Liver (tissue), 3 donors: ENCODE measurements at regions not wholly inside any gene's neighbourhood (a gene's known extent, or its start where the extent isn't known, plus 50 kb on each side); places are given as distances from the start of the nearest gene placed in this dataset.

ENCODE experiments used
- EGR1 ChIP-seq, 2 donors: IDR thresholded peaks; 2 replicates each; pipeline ENCODE4 v1.6.1; 2016 to 2018; ENCODE audit warnings: antibody characterized with exemption in 2 of 2, low read depth in 2 of 2
- FOXA2 ChIP-seq: IDR thresholded peaks from 2 replicates; pipeline ENCODE4 v1.6.1; 2016; ENCODE audit warnings: antibody characterized with exemption
- GABPA ChIP-seq, 2 donors: IDR thresholded peaks in 1 of 2; conservative IDR thresholded peaks in 1 of 2; 2 replicates each; pipeline ENCODE4 v1.6.1; 2016; ENCODE audit warnings: antibody characterized with exemption in 2 of 2, mild to moderate bottlenecking in 1 of 2, moderate library complexity in 1 of 2
- RAD21 ChIP-seq, 2 donors: IDR thresholded peaks; 2 replicates each; pipeline ENCODE4 v1.6.1; 2016; ENCODE audit warnings: antibody characterized with exemption in 2 of 2, mild to moderate bottlenecking in 2 of 2
- SP1 ChIP-seq: IDR thresholded peaks from 2 replicates; pipeline ENCODE4 v1.6.1; 2018; ENCODE audit warnings: antibody characterized with exemption, mild to moderate bottlenecking
- TAF1 ChIP-seq: conservative IDR thresholded peaks from 2 replicates; pipeline ENCODE4 v1.6.1; 2016; ENCODE audit warnings: antibody characterized with exemption, mild to moderate bottlenecking
- YY1 ChIP-seq: IDR thresholded peaks from 2 replicates; pipeline ENCODE4 v1.6.1; 2016; ENCODE audit warnings: antibody characterized with exemption, mild to moderate bottlenecking
- TF ChIP-seq, protein P1 (sequence below): fragments of 150-350 bp; IDR thresholded peaks from 2 replicates; pipeline ENCODE4 v1.5.1; 2017; ENCODE audit warnings: improper control_type of control experiment, low read depth, low read length; ENCODE audit not compliant: missing input control
- TF ChIP-seq, protein P2 (sequence below): IDR thresholded peaks from 2 replicates; pipeline ENCODE4 v1.6.1; 2016; ENCODE audit warnings: antibody characterized with exemption
- TF ChIP-seq, protein P3 (sequence below): IDR thresholded peaks from 2 replicates; pipeline ENCODE4 v1.6.1; 2016; ENCODE audit warnings: antibody characterized with exemption
- TF ChIP-seq, protein P4 (sequence below): IDR thresholded peaks from 2 replicates; pipeline ENCODE4 v1.6.1; 2016; ENCODE audit warnings: antibody characterized with exemption, mild to moderate bottlenecking
- donor health status: healthy.
- donor health status: healthy.

DNA sequence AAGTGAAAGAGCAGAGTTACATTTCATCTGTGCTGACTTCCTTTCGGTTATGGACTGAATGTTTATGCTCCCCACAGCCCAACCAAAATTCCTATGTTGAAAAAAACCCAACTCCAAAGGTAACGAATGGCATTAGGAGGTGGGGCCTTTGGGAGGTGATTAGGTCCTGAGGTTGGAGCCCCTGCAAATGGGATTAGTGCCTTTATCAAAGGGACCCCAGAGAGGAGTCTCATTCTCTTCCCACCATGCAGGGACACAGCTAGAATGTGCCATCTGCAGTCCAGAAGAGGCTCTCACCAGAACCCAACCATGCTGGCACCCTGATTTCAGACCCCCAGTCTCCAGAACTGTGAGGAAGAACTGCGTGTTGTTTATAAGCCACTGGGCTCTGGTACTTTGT, 199.3 kb downstream of the TOMM20 start:
- TF ChIP-seq RAD21 (IDR thresholded peaks at IDR 0.05) (no peak), GABPA (IDR thresholded peaks at IDR 0.05 in 1 of 2, conservative IDR thresholded peaks at IDR 0.05 in 1 of 2) (no peak), TAF1 (no peak), FOXA2 (no peak), EGR1 (IDR thresholded peaks at IDR 0.05; ENCODE audit: low read depth in 2 of 2) (no peak), YY1 (no peak), SP1 (no peak)
- TF ChIP-seq, protein P1, sequence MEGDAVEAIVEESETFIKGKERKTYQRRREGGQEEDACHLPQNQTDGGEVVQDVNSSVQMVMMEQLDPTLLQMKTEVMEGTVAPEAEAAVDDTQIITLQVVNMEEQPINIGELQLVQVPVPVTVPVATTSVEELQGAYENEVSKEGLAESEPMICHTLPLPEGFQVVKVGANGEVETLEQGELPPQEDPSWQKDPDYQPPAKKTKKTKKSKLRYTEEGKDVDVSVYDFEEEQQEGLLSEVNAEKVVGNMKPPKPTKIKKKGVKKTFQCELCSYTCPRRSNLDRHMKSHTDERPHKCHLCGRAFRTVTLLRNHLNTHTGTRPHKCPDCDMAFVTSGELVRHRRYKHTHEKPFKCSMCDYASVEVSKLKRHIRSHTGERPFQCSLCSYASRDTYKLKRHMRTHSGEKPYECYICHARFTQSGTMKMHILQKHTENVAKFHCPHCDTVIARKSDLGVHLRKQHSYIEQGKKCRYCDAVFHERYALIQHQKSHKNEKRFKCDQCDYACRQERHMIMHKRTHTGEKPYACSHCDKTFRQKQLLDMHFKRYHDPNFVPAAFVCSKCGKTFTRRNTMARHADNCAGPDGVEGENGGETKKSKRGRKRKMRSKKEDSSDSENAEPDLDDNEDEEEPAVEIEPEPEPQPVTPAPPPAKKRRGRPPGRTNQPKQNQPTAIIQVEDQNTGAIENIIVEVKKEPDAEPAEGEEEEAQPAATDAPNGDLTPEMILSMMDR, result no peak
- TF ChIP-seq, protein P2, sequence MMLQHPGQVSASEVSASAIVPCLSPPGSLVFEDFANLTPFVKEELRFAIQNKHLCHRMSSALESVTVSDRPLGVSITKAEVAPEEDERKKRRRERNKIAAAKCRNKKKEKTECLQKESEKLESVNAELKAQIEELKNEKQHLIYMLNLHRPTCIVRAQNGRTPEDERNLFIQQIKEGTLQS, result no peak
- TF ChIP-seq, protein P3, sequence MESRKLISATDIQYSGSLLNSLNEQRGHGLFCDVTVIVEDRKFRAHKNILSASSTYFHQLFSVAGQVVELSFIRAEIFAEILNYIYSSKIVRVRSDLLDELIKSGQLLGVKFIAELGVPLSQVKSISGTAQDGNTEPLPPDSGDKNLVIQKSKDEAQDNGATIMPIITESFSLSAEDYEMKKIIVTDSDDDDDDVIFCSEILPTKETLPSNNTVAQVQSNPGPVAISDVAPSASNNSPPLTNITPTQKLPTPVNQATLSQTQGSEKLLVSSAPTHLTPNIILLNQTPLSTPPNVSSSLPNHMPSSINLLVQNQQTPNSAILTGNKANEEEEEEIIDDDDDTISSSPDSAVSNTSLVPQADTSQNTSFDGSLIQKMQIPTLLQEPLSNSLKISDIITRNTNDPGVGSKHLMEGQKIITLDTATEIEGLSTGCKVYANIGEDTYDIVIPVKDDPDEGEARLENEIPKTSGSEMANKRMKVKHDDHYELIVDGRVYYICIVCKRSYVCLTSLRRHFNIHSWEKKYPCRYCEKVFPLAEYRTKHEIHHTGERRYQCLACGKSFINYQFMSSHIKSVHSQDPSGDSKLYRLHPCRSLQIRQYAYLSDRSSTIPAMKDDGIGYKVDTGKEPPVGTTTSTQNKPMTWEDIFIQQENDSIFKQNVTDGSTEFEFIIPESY, result no peak
- TF ChIP-seq, protein P4, sequence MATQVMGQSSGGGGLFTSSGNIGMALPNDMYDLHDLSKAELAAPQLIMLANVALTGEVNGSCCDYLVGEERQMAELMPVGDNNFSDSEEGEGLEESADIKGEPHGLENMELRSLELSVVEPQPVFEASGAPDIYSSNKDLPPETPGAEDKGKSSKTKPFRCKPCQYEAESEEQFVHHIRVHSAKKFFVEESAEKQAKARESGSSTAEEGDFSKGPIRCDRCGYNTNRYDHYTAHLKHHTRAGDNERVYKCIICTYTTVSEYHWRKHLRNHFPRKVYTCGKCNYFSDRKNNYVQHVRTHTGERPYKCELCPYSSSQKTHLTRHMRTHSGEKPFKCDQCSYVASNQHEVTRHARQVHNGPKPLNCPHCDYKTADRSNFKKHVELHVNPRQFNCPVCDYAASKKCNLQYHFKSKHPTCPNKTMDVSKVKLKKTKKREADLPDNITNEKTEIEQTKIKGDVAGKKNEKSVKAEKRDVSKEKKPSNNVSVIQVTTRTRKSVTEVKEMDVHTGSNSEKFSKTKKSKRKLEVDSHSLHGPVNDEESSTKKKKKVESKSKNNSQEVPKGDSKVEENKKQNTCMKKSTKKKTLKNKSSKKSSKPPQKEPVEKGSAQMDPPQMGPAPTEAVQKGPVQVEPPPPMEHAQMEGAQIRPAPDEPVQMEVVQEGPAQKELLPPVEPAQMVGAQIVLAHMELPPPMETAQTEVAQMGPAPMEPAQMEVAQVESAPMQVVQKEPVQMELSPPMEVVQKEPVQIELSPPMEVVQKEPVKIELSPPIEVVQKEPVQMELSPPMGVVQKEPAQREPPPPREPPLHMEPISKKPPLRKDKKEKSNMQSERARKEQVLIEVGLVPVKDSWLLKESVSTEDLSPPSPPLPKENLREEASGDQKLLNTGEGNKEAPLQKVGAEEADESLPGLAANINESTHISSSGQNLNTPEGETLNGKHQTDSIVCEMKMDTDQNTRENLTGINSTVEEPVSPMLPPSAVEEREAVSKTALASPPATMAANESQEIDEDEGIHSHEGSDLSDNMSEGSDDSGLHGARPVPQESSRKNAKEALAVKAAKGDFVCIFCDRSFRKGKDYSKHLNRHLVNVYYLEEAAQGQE, result no peak
